K562 (cell line): ENCODE measurements at regions not wholly inside any gene's neighbourhood (a gene's known extent, or its start where the extent isn't known, plus 50 kb on each side); places are given as distances from the start of the nearest gene placed in this dataset.

ENCODE experiments used
- ATAC-seq: fragments of 200-7000 bp; cut with Tn5 transposase; 3 replicates; pipeline ENCODE4 v1.9.1; 2020; ENCODE audit warnings: moderate library complexity
- BruUV-seq: library from RNA; stranded (reverse); fragments of 400-500 nt; replicated peaks from 2 replicates; lab custom pipeline; 2021; lab: Mats Ljungman, UMichigan
- CTCF ChIA-PET: fragments of 300-600 bp; formaldehyde crosslinking; extraction: SDS; loops from one replicate; lab custom pipeline; 2021; ENCODE audit warnings: low intra/inter-chr PET ratio; lab: Yijun Ruan, JAX
- POLR2A ChIA-PET: fragments of 300-600, 350-650 bp; sonication (Branson Sonifier 250); formaldehyde crosslinking; extraction: SDS; loops from one replicate; lab custom pipeline; 2021; ENCODE audit warnings: antibody characterized with exemption, inconsistent platforms; lab: Yijun Ruan, JAX
- DNase-seq, 4 experiments: peaks; one replicate each; pipeline versions ENCODE4 v3.0.0 to v3.0.0-alpha.2; 2011 to 2018; ENCODE audit warnings: low spot score in 3 of 4, mixed read lengths in 3 of 4; ENCODE audit errors: extremely low read depth in 1 of 4
- FAIRE-seq: peaks from 2 replicates; lab custom pipeline; 2011; peaks lifted over from hg19 to GRCh38; lab: Jason Lieb, UNC
- H2AFZ ChIP-seq: 2 replicates; pipeline ENCODE4 v1.6.0; 2011; ENCODE audit warnings: low read depth, low read length, control low read depth, inconsistent platforms
- H3K27ac ChIP-seq: fragments of 200-600 bp; 3 replicates; pipeline ENCODE4 v1.8.0; 2011; ENCODE audit warnings: low read depth, mild to moderate bottlenecking, control low read depth, inconsistent platforms, low read length, moderate library complexity, mixed read lengths; ENCODE audit errors: extremely low read depth
- H3K27me3 ChIP-seq, 2 experiments: fragments of 300-600 bp in 1 of 2; 2 replicates in 1 of 2; 3 replicates in 1 of 2; pipeline versions ENCODE4 v1.6.0 to v1.8.0; 2011; ENCODE audit warnings: inconsistent platforms in 2 of 2, low read length in 2 of 2, mild to moderate bottlenecking in 1 of 2, mixed read lengths in 1 of 2, moderate library complexity in 1 of 2; ENCODE audit not compliant: control insufficient read depth in 2 of 2, insufficient read depth in 2 of 2
- H3K36me3 ChIP-seq: fragments of 300-600 bp; 3 replicates; pipeline ENCODE4 v1.8.0; 2011; ENCODE audit warnings: mild to moderate bottlenecking, low read length, inconsistent platforms; ENCODE audit not compliant: control insufficient read depth, insufficient read depth
- H3K4me1 ChIP-seq, 2 experiments: fragments of 200-600 bp in 1 of 2; replicated peaks in 1 of 2; 2 replicates in 1 of 2; 3 replicates in 1 of 2; pipeline versions ENCODE4 v1.5.1 to v1.8.0; 2011; ENCODE audit warnings: inconsistent platforms in 2 of 2, low read length in 2 of 2, mild to moderate bottlenecking in 1 of 2, mixed read lengths in 1 of 2, moderate library complexity in 1 of 2; ENCODE audit not compliant: control insufficient read depth in 2 of 2, insufficient read depth in 2 of 2
- H3K4me2 ChIP-seq: 2 replicates; pipeline ENCODE4 v1.6.1; 2011; ENCODE audit warnings: low read length, control low read depth, inconsistent platforms, mixed read lengths; ENCODE audit not compliant: insufficient read depth
- H3K4me3 ChIP-seq: fragments of 200-600 bp; sonication (generic), shearing (Covaris generic); 2 replicates; pipeline ENCODE4 v1.5.1; 2016; ENCODE audit warnings: control low read depth, inconsistent platforms
- H3K79me2 ChIP-seq: fragments of 200-600 bp; 3 replicates; pipeline ENCODE4 v1.8.0; 2011; ENCODE audit warnings: low read length, inconsistent platforms; ENCODE audit not compliant: control insufficient read depth, insufficient read depth
- H3K9ac ChIP-seq, 2 experiments: 2 replicates each; pipeline versions ENCODE4 v1.6.0 to v1.6.1; 2011; ENCODE audit warnings: low read depth in 2 of 2, low read length in 2 of 2, control low read depth in 1 of 2, inconsistent platforms in 1 of 2, mild to moderate bottlenecking in 1 of 2, mixed read lengths in 1 of 2; ENCODE audit not compliant: insufficient read depth in 1 of 2
- H3K9me1 ChIP-seq: one replicate; pipeline ENCODE4 v1.6.0; 2011; ENCODE audit warnings: inconsistent platforms, mild to moderate bottlenecking, low read length, moderate library complexity; ENCODE audit not compliant: control insufficient read depth, insufficient read depth
- H3K9me3 ChIP-seq: replicated peaks from 2 replicates; pipeline ENCODE4 v1.5.1; 2011; ENCODE audit warnings: low read depth, low read length, inconsistent platforms; ENCODE audit not compliant: control insufficient read depth, insufficient read depth
- H4K20me1 ChIP-seq: replicated peaks from 2 replicates; pipeline ENCODE4 v1.6.1; 2011; ENCODE audit warnings: low read length, inconsistent platforms, mixed read lengths; ENCODE audit not compliant: control insufficient read depth, insufficient read depth
- MAFK ChIP-seq: IDR thresholded peaks from 2 replicates; pipeline ENCODE4 v1.6.1; 2011; ENCODE audit warnings: low read length, improper control_type of control experiment
- NFYB ChIP-seq: IDR thresholded peaks from 2 replicates; pipeline ENCODE4 v1.6.1; 2011; ENCODE audit warnings: mild to moderate bottlenecking, moderate library complexity; ENCODE audit not compliant: insufficient read length; ENCODE audit errors: extremely low read depth
- PTRF ChIP-seq: fragments of 450-650 bp; IDR thresholded peaks from 2 replicates; pipeline ENCODE4 v1.6.1; 2016; ENCODE audit warnings: mild to moderate bottlenecking, missing genetic modification characterization, missing compliant biosample characterization
- SMAD3 ChIP-seq: fragments of 450-650 bp; formaldehyde crosslinking; conservative IDR thresholded peaks from 2 replicates; pipeline ENCODE4 v1.4.0; 2020; ENCODE audit warnings: mild to moderate bottlenecking
- TCFL5 ChIP-seq: fragments of 250-450 bp; sonication (Bioruptor Pico); conservative IDR thresholded peaks from 2 replicates; pipeline ENCODE4 v1.6.1; 2021; ENCODE audit warnings: mild to moderate bottlenecking, moderate library complexity, matching md5 sums
- XRCC4 ChIP-seq: IDR thresholded peaks from one replicate; pipeline ENCODE4 v1.6.1; 2011; ENCODE audit not compliant: insufficient read depth, insufficient read length; ENCODE audit errors: extremely low read depth
- ZBTB7A ChIP-seq: IDR thresholded peaks from 2 replicates; pipeline ENCODE4 v1.6.1; 2011; ENCODE audit warnings: low read depth, mild to moderate bottlenecking, low read length, moderate library complexity, borderline replicate concordance; ENCODE audit not compliant: control insufficient read depth
- ZNF143 ChIP-seq: sonication (generic); formaldehyde crosslinking; IDR thresholded peaks from 2 replicates; pipeline ENCODE4 v1.9.0; 2022; ENCODE audit warnings: mild to moderate bottlenecking, missing genetic modification reagents
- ZNF316 ChIP-seq: fragments of 450-650 bp; IDR thresholded peaks from 2 replicates; pipeline ENCODE4 v1.6.1; 2016
- ZNF41 ChIP-seq: fragments of 250-450 bp; sonication (Bioruptor Pico); conservative IDR thresholded peaks from 2 replicates; pipeline ENCODE4 v1.4.0; 2020; ENCODE audit warnings: mild to moderate bottlenecking
- ZNF785 ChIP-seq: fragments of 250-450 bp; sonication (Bioruptor Pico); IDR thresholded peaks from 2 replicates; pipeline ENCODE4 v1.4.0; 2020; ENCODE audit warnings: mild to moderate bottlenecking
- WGBS: fragments of 100-300 bp; shearing (Covaris generic); methylation state at CpG from one replicate; pipeline ENCODE4 v1.1.6; 2016; ENCODE audit warnings: low coverage, mixed read lengths; ENCODE audit not compliant: insufficient coverage; ENCODE audit errors: missing lambda C conversion rate; 5-methylcytosine and 5-hydroxymethylcytosine counted together
- in situ Hi-C: fragments of 300-500 bp; cut with MboI; formaldehyde crosslinking; loops from 4 replicates; pipeline ENCODE4 v1.15.0; 2018; ENCODE audit warnings: inconsistent platforms, mixed read lengths
- intact Hi-C: fragments of 100-400 bp; cut with micrococcal nuclease; formaldehyde crosslinking; loops from 2 replicates; pipeline ENCODE4 v1.14.2; 2022

DNA sequence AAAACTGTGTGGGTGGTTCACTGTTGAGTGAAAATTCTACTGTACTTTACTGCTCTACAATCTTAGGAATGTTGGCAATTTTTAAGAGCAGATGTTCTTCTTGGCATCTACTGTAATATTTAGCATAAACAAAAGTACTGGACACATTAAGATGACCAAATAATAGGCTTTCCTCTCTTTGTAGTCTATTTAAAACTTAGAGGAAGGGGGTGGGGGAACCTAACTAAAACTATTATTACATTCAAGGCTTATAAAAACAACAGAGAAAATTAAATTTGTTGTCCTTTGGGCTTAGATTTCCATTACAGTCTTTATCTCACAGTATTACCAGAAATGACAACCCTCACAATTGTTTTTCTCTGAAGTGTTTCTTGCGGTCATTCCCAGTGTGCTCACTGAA, 181.2 kb downstream of the PLPPR4 start:
- ATAC-seq = no peak
- in situ Hi-C loops = no loop called here

DNA sequence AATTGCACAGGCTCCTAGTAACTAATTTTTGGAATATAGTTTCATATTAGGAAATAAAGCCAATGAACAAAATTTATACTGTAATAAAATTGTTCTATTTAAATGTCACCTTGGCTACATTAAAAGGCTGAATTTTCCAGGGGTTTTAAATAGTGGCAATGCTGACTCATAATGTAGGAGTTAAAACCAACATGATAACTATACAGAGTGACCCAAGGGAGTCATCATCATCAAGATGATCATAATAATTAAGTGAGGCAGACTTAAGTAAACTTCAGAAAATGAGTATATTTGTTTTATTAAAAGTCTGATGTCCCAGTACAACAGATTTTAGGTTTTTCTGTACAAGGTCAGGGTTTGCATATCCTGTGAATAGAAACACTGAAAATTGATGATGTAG, 183.4 kb downstream of the PLPPR4 start:
- H3K4me3 ChIP-seq = no peak overlapping the region
- no peak for DNase-seq
- no peak overlapping the region for H3K9ac ChIP-seq
- H3K9me3 ChIP-seq = no peaks in the 10 kb centered on the region
- no peak for FAIRE-seq
- H3K27me3 ChIP-seq = no peaks in the 10 kb centered on the region
- no peak overlapping the region for H2AFZ ChIP-seq
- in situ Hi-C loops = no loop called here
- H3K27ac ChIP-seq = no peak overlapping the region
- no peak for ATAC-seq
- POLR2A ChIA-PET = no interaction called here
- TF ChIP-seq ZNF143 (CRISPR knock-in tag) (no peak), ZNF316 (peak; percentile 41; the same call in 1 of the 2 replicates)
- TF ChIP-seq, all 486 proteins: peak for 1
- Histone ChIP-seq H3K36me3 (no peaks in the 10 kb centered on the region), H3K79me2 (no peaks in the 10 kb centered on the region), H3K4me1 (no peaks in the 10 kb centered on the region), H4K20me1 (no peaks in the 10 kb centered on the region), H3K9me1 (no peaks in the 10 kb centered on the region), H3K4me2 (no peak overlapping the region)
- CTCF ChIA-PET = no interaction called here
- BruUV-seq = no TSS peak
- intact Hi-C loops = no loop called here

More for the DNA sequence above, 181.2 kb downstream of the PLPPR4 start:
- Histone ChIP-seq H3K79me2 (no peaks in the 10 kb centered on the region), H3K9ac (no peak overlapping the region), H3K36me3 (no peaks in the 10 kb centered on the region)
- WGBS = 0% methylated on average over 1 of the region's 1 CpG
- no TSS peak for BruUV-seq
- intact Hi-C loops = no loop called here
- TF ChIP-seq MAFK = no peak
- no peak for TF ChIP-seq ZNF785
- no peak for TF ChIP-seq PTRF (tag)
- TF ChIP-seq ZNF41 (CRISPR knock-in tag) = no peak
- TF ChIP-seq TCFL5 = no peak
- TF ChIP-seq NFYB = no peak
- TF ChIP-seq XRCC4 = no peak
- no peak for TF ChIP-seq SMAD3
- no peak for TF ChIP-seq ZBTB7A
- TF ChIP-seq, all 486 proteins: peak for 0
- Histone ChIP-seq H3K4me2 (no peak overlapping the region), H3K9me3 (no peaks in the 10 kb centered on the region), H3K9me1 (no peaks in the 10 kb centered on the region), H3K27me3 (no peaks in the 10 kb centered on the region), H4K20me1 (no peaks in the 10 kb centered on the region), H3K4me3 (no peak overlapping the region), H2AFZ (no peak overlapping the region), H3K27ac (no peak overlapping the region), H3K4me1 (no peaks in the 10 kb centered on the region)
- ChIA-PET CTCF (no interaction called here), POLR2A (no interaction called here)
- FAIRE-seq (no peak), DNase-seq (no peak)
